Stimulated activated CD4-positive, alpha-beta T cell treated with anti-CD3 and anti-CD28 coated beads, Interleukin-1b, Interleukin-23, amount 100 ng/mL, for 1 hour (primary cell): ENCODE measurements at regions not wholly inside any gene's neighbourhood (a gene's known extent, or its start where the extent isn't known, plus 50 kb on each side); places are given as distances from the start of the nearest gene placed in this dataset.

Source experiments
- DNase-seq, 2 donors: peaks; one replicate each; pipeline ENCODE4 v3.0.0-alpha.2; 2020; ENCODE audit warnings: low read depth in 2 of 2

GRCh38 chr9:108191065-108191464 lies 664.7 kb downstream of the ACTL7B start:
- DNase-seq = no peak

GRCh38 chr9:108188976-108189375 lies 666.8 kb downstream of the ACTL7B start:
- no peak for DNase-seq

GRCh38 chr9:108188482-108188881 lies 667.3 kb downstream of the ACTL7B start:
- DNase-seq = no peak

- DNase-seq = no peak
Observed at GRCh38 chr9:108186642-108187395, 669.0 kb downstream of the ACTL7B start.

GRCh38 chr9:108185613-108186012 lies 670.2 kb downstream of the ACTL7B start:
- DNase-seq = no peak

GRCh38 chr9:108184941-108185340 lies 670.8 kb downstream of the ACTL7B start:
- DNase-seq = no peak

GRCh38 chr9:108184009-108184408 lies 671.8 kb downstream of the ACTL7B start:
- no peak for DNase-seq

GRCh38 chr9:108182950-108183381 lies 672.8 kb downstream of the ACTL7B start:
- DNase-seq = no peak

GRCh38 chr9:108182270-108182669 lies 673.5 kb downstream of the ACTL7B start:
- DNase-seq = no peak

GRCh38 chr9:108181441-108181840 lies 674.3 kb downstream of the ACTL7B start:
- no peak for DNase-seq

GRCh38 chr9:108180541-108180940 lies 675.2 kb downstream of the ACTL7B start:
- no peak for DNase-seq

- no peak for DNase-seq
Observed at GRCh38 chr9:108178318-108178717, 677.5 kb downstream of the ACTL7B start.

- no peak for DNase-seq
Observed at GRCh38 chr9:108168236-108168850, 678.8 kb upstream of the KLF4 start.

GRCh38 chr9:108167136-108167900 lies 677.7 kb upstream of the KLF4 start:
- no peak for DNase-seq

- DNase-seq = no peak
Observed at GRCh38 chr9:108166519-108166918, 677.0 kb upstream of the KLF4 start.

- no peak for DNase-seq
Observed at GRCh38 chr9:108163321-108164005, 673.9 kb upstream of the KLF4 start.

GRCh38 chr9:108162664-108163063 lies 673.1 kb upstream of the KLF4 start:
- no peak for DNase-seq

- no peak for DNase-seq
Observed at GRCh38 chr9:108161503-108161902, 671.9 kb upstream of the KLF4 start.

- no peak for DNase-seq
Observed at GRCh38 chr9:108160706-108161355, 671.3 kb upstream of the KLF4 start.

- no peak for DNase-seq
Observed at GRCh38 chr9:108160039-108160438, 670.5 kb upstream of the KLF4 start.

GRCh38 chr9:108158236-108158995 lies 668.8 kb upstream of the KLF4 start:
- no peak for DNase-seq
